CD8-positive, alpha-beta memory T cell (primary cell): ENCODE measurements at regions not wholly inside any gene's neighbourhood (a gene's known extent, or its start where the extent isn't known, plus 50 kb on each side); places are given as distances from the start of the nearest gene placed in this dataset.

Source experiments
- CTCF ChIA-PET: fragments of 350-600 bp; sonication (Branson Sonifier 250); formaldehyde crosslinking; loops from one replicate; lab custom pipeline; 2021; ENCODE audit warnings: antibody characterized with exemption; lab: Charles Lee
- POLR2A ChIA-PET: fragments of 350-600 bp; sonication (Branson Sonifier 250); formaldehyde crosslinking; loops from one replicate; lab custom pipeline; 2021; ENCODE audit warnings: antibody characterized with exemption; lab: Charles Lee
- DNase-seq, 5 donors: peaks; one replicate each; pipeline versions ENCODE4 v3.0.0 to v3.0.0-alpha.2; 2020 to 2022; ENCODE audit warnings: mixed read lengths in 1 of 5
- H3K27ac ChIP-seq: one replicate; pipeline ENCODE4 v1.7.0; 2013; ENCODE audit warnings: low read depth, mild to moderate bottlenecking, low read length, moderate library complexity
- H3K27me3 ChIP-seq: 2 replicates; pipeline ENCODE4 v1.7.0; 2013; ENCODE audit warnings: low read length, mild to moderate bottlenecking; ENCODE audit not compliant: insufficient read depth, poor library complexity, severe bottlenecking
- H3K36me3 ChIP-seq: 2 replicates; pipeline ENCODE4 v1.7.0; 2013; ENCODE audit warnings: mild to moderate bottlenecking, low read length, moderate library complexity; ENCODE audit not compliant: insufficient read depth
- H3K4me1 ChIP-seq: 2 replicates; pipeline ENCODE4 v1.7.0; 2013; ENCODE audit warnings: mild to moderate bottlenecking, low read length, moderate library complexity; ENCODE audit not compliant: insufficient read depth
- H3K4me3 ChIP-seq: 2 replicates; pipeline ENCODE4 v1.7.0; 2013; ENCODE audit warnings: mild to moderate bottlenecking, low read length
- H3K9me3 ChIP-seq: 2 replicates; pipeline ENCODE4 v1.7.0; 2013; ENCODE audit warnings: mild to moderate bottlenecking, low read length
- H3K27ac Mint-ChIP-seq, 8 donors: one replicate each; pipeline ENCODE4 v1.8.0; 2020 to 2021; ENCODE audit warnings: mixed read lengths in 8 of 8, mild to moderate bottlenecking in 6 of 8, inconsistent platforms in 3 of 8, moderate library complexity in 3 of 8
- H3K27me3 Mint-ChIP-seq, 2 donors: one replicate each; pipeline ENCODE4 v1.8.0; 2020 to 2021; ENCODE audit warnings: mixed read lengths in 2 of 2, mild to moderate bottlenecking in 1 of 2, moderate library complexity in 1 of 2
- H3K36me3 Mint-ChIP-seq, 3 donors: one replicate each; pipeline ENCODE4 v1.8.0; 2020 to 2021; ENCODE audit warnings: mixed read lengths in 3 of 3, inconsistent platforms in 1 of 3, mild to moderate bottlenecking in 1 of 3
- H3K4me1 Mint-ChIP-seq, 3 donors: one replicate each; pipeline ENCODE4 v1.8.0; 2020 to 2021; ENCODE audit warnings: mixed read lengths in 3 of 3, inconsistent platforms in 1 of 3, mild to moderate bottlenecking in 1 of 3
- H3K4me3 Mint-ChIP-seq, 7 donors: one replicate each; pipeline ENCODE4 v1.8.0; 2020 to 2021; ENCODE audit warnings: mixed read lengths in 7 of 7, mild to moderate bottlenecking in 6 of 7, moderate library complexity in 4 of 7, inconsistent platforms in 2 of 7
- H3K9me3 Mint-ChIP-seq, 5 donors: one replicate each; pipeline ENCODE4 v1.8.0; 2020 to 2022; ENCODE audit warnings: mixed read lengths in 5 of 5, mild to moderate bottlenecking in 3 of 5, moderate library complexity in 2 of 5, inconsistent platforms in 1 of 5

GRCh38 chr5:168209997-168210396, 81.4 kb upstream of the WWC1 start:
- Histone ChIP-seq H3K4me1 (no peaks in the 10 kb centered on the region), H3K4me3 (no peak overlapping the region), H3K27me3 (no peaks in the 10 kb centered on the region), H3K9me3 (no peaks in the 10 kb centered on the region), H3K36me3 (no peaks in the 10 kb centered on the region), H3K27ac (no peak overlapping the region)
- H3K4me1 Mint-ChIP-seq, result no peaks in the 10 kb centered on the region
- ChIA-PET POLR2A (no interaction called here), CTCF (interaction anchor here (1.5 kb wide), 1 partner anchor 10 kb away, joined by 4 read pairs; no protein-coding TSS in a partner anchor)
- no peaks in the 10 kb centered on the region for H3K9me3 Mint-ChIP-seq
- H3K36me3 Mint-ChIP-seq, result no peaks in the 10 kb centered on the region
- no peak overlapping the region for H3K27ac Mint-ChIP-seq
- no peak overlapping the region for H3K4me3 Mint-ChIP-seq
- DNase-seq, result no peak
- H3K27me3 Mint-ChIP-seq, result peaks cover 8 to 13% of the 10 kb centered on the region in 2 donors

GRCh38 chr5:168211245-168211644, 80.2 kb upstream of the WWC1 start:
- H3K9me3 ChIP-seq, result no peaks in the 10 kb centered on the region
- H3K36me3 ChIP-seq, result no peaks in the 10 kb centered on the region
- H3K27ac ChIP-seq, result no peak overlapping the region
- DNase-seq, result no peak
- Mint-ChIP-seq H3K36me3 (no peaks in the 10 kb centered on the region), H3K27ac (no peak overlapping the region), H3K4me1 (no peaks in the 10 kb centered on the region), H3K4me3 (no peak overlapping the region), H3K9me3 (no peaks in the 10 kb centered on the region), H3K27me3 (peaks cover 6 to 13% of the 10 kb centered on the region in 2 donors)
- POLR2A ChIA-PET, result no interaction called here
- H3K4me1 ChIP-seq, result no peaks in the 10 kb centered on the region
- H3K4me3 ChIP-seq, result no peak overlapping the region
- no peaks in the 10 kb centered on the region for H3K27me3 ChIP-seq
- CTCF ChIA-PET, result no interaction called here

GRCh38 chr5:168211936-168212335, 79.5 kb upstream of the WWC1 start:
- CTCF ChIA-PET, result no interaction called here
- no peaks in the 10 kb centered on the region for H3K4me1 Mint-ChIP-seq
- H3K36me3 Mint-ChIP-seq, result no peaks in the 10 kb centered on the region
- H3K4me3 ChIP-seq, result no peak overlapping the region
- H3K4me1 ChIP-seq, result no peaks in the 10 kb centered on the region
- no peaks in the 10 kb centered on the region for H3K9me3 ChIP-seq
- H3K27ac ChIP-seq, result no peak overlapping the region
- POLR2A ChIA-PET, result no interaction called here
- no peak overlapping the region for H3K27ac Mint-ChIP-seq
- no peak for DNase-seq
- H3K27me3 Mint-ChIP-seq, result peaks cover 5 to 13% of the 10 kb centered on the region in 2 donors
- H3K4me3 Mint-ChIP-seq, result no peak overlapping the region
- H3K27me3 ChIP-seq, result no peaks in the 10 kb centered on the region
- H3K36me3 ChIP-seq, result no peaks in the 10 kb centered on the region
- no peaks in the 10 kb centered on the region for H3K9me3 Mint-ChIP-seq

- Histone ChIP-seq H3K36me3 (no peaks in the 10 kb centered on the region), H3K9me3 (no peaks in the 10 kb centered on the region), H3K27me3 (no peaks in the 10 kb centered on the region), H3K4me1 (no peaks in the 10 kb centered on the region), H3K4me3 (no peak overlapping the region), H3K27ac (no peak overlapping the region)
- ChIA-PET CTCF (no interaction called here), POLR2A (no interaction called here)
- no peak for DNase-seq
- Mint-ChIP-seq H3K9me3 (no peaks in the 10 kb centered on the region), H3K36me3 (no peaks in the 10 kb centered on the region), H3K4me3 (no peak overlapping the region), H3K4me1 (peaks cover 0 to under 1% (median 0%) of the 10 kb centered on the region in 3 donors), H3K27me3 (peaks cover 6 to 13% of the 10 kb centered on the region in 2 donors), H3K27ac (no peak overlapping the region)
Measured at GRCh38 chr5:168214071-168214470, 77.4 kb upstream of the WWC1 start.

GRCh38 chr5:168214886-168215285, 76.6 kb upstream of the WWC1 start:
- Mint-ChIP-seq H3K27me3 (peaks cover 4 to 13% of the 10 kb centered on the region in 2 donors), H3K4me1 (peaks cover 0 to 9% (median 3%) of the 10 kb centered on the region in 3 donors), H3K4me3 (no peak overlapping the region), H3K9me3 (no peaks in the 10 kb centered on the region), H3K27ac (no peak overlapping the region), H3K36me3 (no peaks in the 10 kb centered on the region)
- Histone ChIP-seq H3K27me3 (no peaks in the 10 kb centered on the region), H3K36me3 (no peaks in the 10 kb centered on the region), H3K27ac (no peak overlapping the region), H3K4me1 (no peaks in the 10 kb centered on the region), H3K9me3 (no peaks in the 10 kb centered on the region), H3K4me3 (no peak overlapping the region)
- ChIA-PET POLR2A (no interaction called here), CTCF (no interaction called here)
- DNase-seq, result no peak

- no peak overlapping the region for H3K4me3 Mint-ChIP-seq
- Histone ChIP-seq H3K27me3 (no peaks in the 10 kb centered on the region), H3K27ac (no peak overlapping the region), H3K4me1 (no peaks in the 10 kb centered on the region), H3K4me3 (no peak overlapping the region), H3K9me3 (no peaks in the 10 kb centered on the region), H3K36me3 (no peaks in the 10 kb centered on the region)
- CTCF ChIA-PET, result no interaction called here
- POLR2A ChIA-PET, result no interaction called here
- H3K27me3 Mint-ChIP-seq, result peaks cover 4 to 13% of the 10 kb centered on the region in 2 donors
- H3K4me1 Mint-ChIP-seq, result peaks cover 0 to 10% (median 4%) of the 10 kb centered on the region in 3 donors
- H3K27ac Mint-ChIP-seq, result no peak overlapping the region
- no peaks in the 10 kb centered on the region for H3K9me3 Mint-ChIP-seq
- H3K36me3 Mint-ChIP-seq, result no peaks in the 10 kb centered on the region
- no peak for DNase-seq
Measured at GRCh38 chr5:168215646-168216045, 75.8 kb upstream of the WWC1 start.

- Histone ChIP-seq H3K36me3 (no peaks in the 10 kb centered on the region), H3K27me3 (no peaks in the 10 kb centered on the region), H3K27ac (no peak overlapping the region), H3K4me1 (no peaks in the 10 kb centered on the region), H3K4me3 (no peak overlapping the region), H3K9me3 (no peaks in the 10 kb centered on the region)
- ChIA-PET POLR2A (no interaction called here), CTCF (no interaction called here)
- Mint-ChIP-seq H3K9me3 (no peaks in the 10 kb centered on the region), H3K27ac (no peak overlapping the region), H3K4me3 (no peak overlapping the region), H3K4me1 (peaks cover 0 to 10% (median 4%) of the 10 kb centered on the region in 3 donors), H3K36me3 (no peaks in the 10 kb centered on the region), H3K27me3 (peaks cover 4 to 19% of the 10 kb centered on the region in 2 donors)
- DNase-seq, result no peak
Measured at GRCh38 chr5:168216989-168217388, 74.5 kb upstream of the WWC1 start.

- Mint-ChIP-seq H3K4me3 (no peak overlapping the region), H3K9me3 (no peaks in the 10 kb centered on the region), H3K27ac (no peak overlapping the region), H3K4me1 (peaks cover 0 to 10% (median 4%) of the 10 kb centered on the region in 3 donors), H3K27me3 (peaks cover 2 to 18% of the 10 kb centered on the region in 2 donors), H3K36me3 (no peaks in the 10 kb centered on the region)
- Histone ChIP-seq H3K9me3 (no peaks in the 10 kb centered on the region), H3K27me3 (no peaks in the 10 kb centered on the region), H3K4me3 (no peak overlapping the region), H3K27ac (no peak overlapping the region), H3K36me3 (no peaks in the 10 kb centered on the region), H3K4me1 (no peaks in the 10 kb centered on the region)
- ChIA-PET POLR2A (no interaction called here), CTCF (interaction anchor here (1.0 kb wide), 1 partner anchor 24 kb away, joined by 3 read pairs; no protein-coding TSS in a partner anchor)
- no peak for DNase-seq
Measured at GRCh38 chr5:168217497-168217896, 73.9 kb upstream of the WWC1 start.
